Activated CD8-positive, alpha-beta T cell treated with anti-CD3 and anti-CD28 coated beads for 36 hours (primary cell): ENCODE measurements at regions not wholly inside any gene's neighbourhood (a gene's known extent, or its start where the extent isn't known, plus 50 kb on each side); places are given as distances from the start of the nearest gene placed in this dataset.

ENCODE experiments used
- ATAC-seq: fragments of 200-7000 bp; cut with Tn5 transposase; one replicate; pipeline ENCODE4 v1.10.0; 2021; ENCODE audit warnings: mild to moderate bottlenecking, moderate library complexity
- CTCF ChIA-PET: fragments of 350-600 bp; sonication (Branson Sonifier 250); formaldehyde crosslinking; loops from one replicate; lab custom pipeline; 2021; ENCODE audit warnings: antibody characterized with exemption; lab: Charles Lee
- POLR2A ChIA-PET: fragments of 350-600 bp; sonication (Branson Sonifier 250); formaldehyde crosslinking; loops from one replicate; lab custom pipeline; 2021; ENCODE audit warnings: antibody characterized with exemption; lab: Charles Lee
- DNase-seq: peaks from one replicate; pipeline ENCODE4 v3.0.0-alpha.2; 2020
- H3K27ac Mint-ChIP-seq: one replicate; pipeline ENCODE4 v1.8.0; 2021; ENCODE audit warnings: mild to moderate bottlenecking, mixed read lengths
- H3K27me3 Mint-ChIP-seq: one replicate; pipeline ENCODE4 v1.8.0; 2021; ENCODE audit warnings: mixed read lengths
- H3K36me3 Mint-ChIP-seq: one replicate; pipeline ENCODE4 v1.8.0; 2021; ENCODE audit warnings: low read depth, mixed read lengths
- H3K4me1 Mint-ChIP-seq: one replicate; pipeline ENCODE4 v1.8.0; 2021; ENCODE audit warnings: low read depth, mixed read lengths
- H3K4me3 Mint-ChIP-seq: one replicate; pipeline ENCODE4 v1.8.0; 2021; ENCODE audit warnings: mild to moderate bottlenecking, moderate library complexity, mixed read lengths
- H3K9me3 Mint-ChIP-seq: one replicate; pipeline ENCODE4 v1.8.0; 2021; ENCODE audit warnings: mixed read lengths
- intact Hi-C: fragments of 100-400 bp; cut with micrococcal nuclease; formaldehyde crosslinking; loops from one replicate; pipeline ENCODE4 v1.10.0; 2022
- TF ChIP-seq, protein P1 (sequence below): fragments of 200-600 bp; IDR thresholded peaks from one replicate; pipeline ENCODE4 v1.8.0; 2022; ENCODE audit warnings: antibody characterized with exemption, mild to moderate bottlenecking

DNA sequence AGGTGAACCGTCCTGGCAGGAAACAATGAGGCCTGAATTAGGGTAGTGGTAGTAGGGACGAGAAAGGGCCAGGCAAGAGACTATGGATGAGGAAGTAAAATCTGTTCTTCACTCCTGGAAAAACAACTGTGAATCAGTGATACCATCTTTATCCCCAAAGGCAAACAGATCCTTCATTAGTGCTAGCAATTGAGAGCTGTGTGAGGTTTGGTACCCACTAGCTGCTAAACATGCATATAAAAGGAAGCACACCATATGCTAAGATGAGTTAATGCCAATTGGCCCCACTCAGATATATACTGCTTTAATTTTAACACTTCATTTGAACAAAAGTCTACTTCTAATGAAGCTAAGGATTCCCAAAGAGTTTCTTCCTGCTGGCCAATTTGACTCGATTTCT is 244.8 kb upstream of the NR4A3 start:
- Mint-ChIP-seq H3K4me3 (no peak overlapping the region), H3K27ac (no peak overlapping the region), H3K36me3 (no peaks in the 10 kb centered on the region), H3K9me3 (no peaks in the 10 kb centered on the region), H3K27me3 (peaks cover 3% of the 10 kb centered on the region), H3K4me1 (no peaks in the 10 kb centered on the region)
- TF ChIP-seq, protein P1, sequence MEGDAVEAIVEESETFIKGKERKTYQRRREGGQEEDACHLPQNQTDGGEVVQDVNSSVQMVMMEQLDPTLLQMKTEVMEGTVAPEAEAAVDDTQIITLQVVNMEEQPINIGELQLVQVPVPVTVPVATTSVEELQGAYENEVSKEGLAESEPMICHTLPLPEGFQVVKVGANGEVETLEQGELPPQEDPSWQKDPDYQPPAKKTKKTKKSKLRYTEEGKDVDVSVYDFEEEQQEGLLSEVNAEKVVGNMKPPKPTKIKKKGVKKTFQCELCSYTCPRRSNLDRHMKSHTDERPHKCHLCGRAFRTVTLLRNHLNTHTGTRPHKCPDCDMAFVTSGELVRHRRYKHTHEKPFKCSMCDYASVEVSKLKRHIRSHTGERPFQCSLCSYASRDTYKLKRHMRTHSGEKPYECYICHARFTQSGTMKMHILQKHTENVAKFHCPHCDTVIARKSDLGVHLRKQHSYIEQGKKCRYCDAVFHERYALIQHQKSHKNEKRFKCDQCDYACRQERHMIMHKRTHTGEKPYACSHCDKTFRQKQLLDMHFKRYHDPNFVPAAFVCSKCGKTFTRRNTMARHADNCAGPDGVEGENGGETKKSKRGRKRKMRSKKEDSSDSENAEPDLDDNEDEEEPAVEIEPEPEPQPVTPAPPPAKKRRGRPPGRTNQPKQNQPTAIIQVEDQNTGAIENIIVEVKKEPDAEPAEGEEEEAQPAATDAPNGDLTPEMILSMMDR = no peak
- DNase-seq (no peak), ATAC-seq (no peak)
- CTCF ChIA-PET = no interaction called here
- POLR2A ChIA-PET = no interaction called here
- intact Hi-C loops = no loop called here

DNA sequence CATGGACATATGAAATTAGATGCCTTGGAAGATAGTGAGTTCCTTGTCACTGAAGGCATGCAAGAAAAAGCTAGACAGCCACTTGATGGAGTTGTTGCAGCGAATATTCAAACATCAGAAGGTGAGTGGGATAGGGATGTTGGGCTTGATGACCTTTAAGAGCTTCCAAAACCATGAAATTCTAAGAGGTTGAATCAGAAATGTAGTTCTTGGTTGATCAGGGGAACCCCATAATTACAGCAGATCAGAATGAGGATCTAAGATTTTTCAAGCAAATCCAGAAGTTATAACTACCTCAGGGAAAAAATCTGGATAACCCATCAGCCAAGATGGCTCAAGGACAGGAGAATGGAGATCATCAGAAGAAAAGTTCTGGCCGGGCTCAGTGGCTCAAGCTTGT is 244.3 kb upstream of the NR4A3 start:
- ChIA-PET POLR2A (no interaction called here), CTCF (no interaction called here)
- no peak overlapping the region for H3K4me3 Mint-ChIP-seq

DNA sequence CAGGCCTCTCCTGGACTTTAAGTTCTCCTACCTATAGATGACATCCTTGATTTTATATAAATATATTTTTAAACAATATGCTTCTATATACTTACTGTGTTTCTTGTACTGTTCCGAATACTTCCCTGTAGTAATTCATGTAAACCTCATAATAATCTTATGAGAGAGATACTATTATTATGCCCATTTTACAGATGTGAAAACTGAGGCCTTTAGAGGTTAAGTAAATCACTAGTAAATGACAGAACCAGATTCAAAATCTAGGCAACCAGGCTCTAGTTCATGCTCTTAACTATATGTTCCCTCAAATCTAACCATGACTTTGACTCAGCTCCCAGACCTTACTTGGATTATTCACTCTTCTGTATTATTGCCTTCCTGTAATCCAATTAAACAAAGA is 243.0 kb upstream of the NR4A3 start:
- Mint-ChIP-seq H3K9me3 (no peaks in the 10 kb centered on the region), H3K4me1 (no peaks in the 10 kb centered on the region), H3K27ac (no peak overlapping the region), H3K27me3 (peaks cover under 1% of the 10 kb centered on the region), H3K4me3 (no peak overlapping the region), H3K36me3 (no peaks in the 10 kb centered on the region)
- TF ChIP-seq, protein P1 = no peak
- DNase-seq (no peak), ATAC-seq (no peak)
- POLR2A ChIA-PET = no interaction called here
- intact Hi-C loops = no loop called here
- CTCF ChIA-PET = no interaction called here

More for the DNA sequence above, 244.3 kb upstream of the NR4A3 start:
- no peaks in the 10 kb centered on the region for H3K4me1 Mint-ChIP-seq
- peaks cover 2% of the 10 kb centered on the region for H3K27me3 Mint-ChIP-seq
- H3K27ac Mint-ChIP-seq = no peak overlapping the region
- H3K9me3 Mint-ChIP-seq = no peaks in the 10 kb centered on the region
- intact Hi-C loops = no loop called here
- DNase-seq = no peak
- no peaks in the 10 kb centered on the region for H3K36me3 Mint-ChIP-seq
- TF ChIP-seq, protein P1 = no peak
- no peak for ATAC-seq

DNA sequence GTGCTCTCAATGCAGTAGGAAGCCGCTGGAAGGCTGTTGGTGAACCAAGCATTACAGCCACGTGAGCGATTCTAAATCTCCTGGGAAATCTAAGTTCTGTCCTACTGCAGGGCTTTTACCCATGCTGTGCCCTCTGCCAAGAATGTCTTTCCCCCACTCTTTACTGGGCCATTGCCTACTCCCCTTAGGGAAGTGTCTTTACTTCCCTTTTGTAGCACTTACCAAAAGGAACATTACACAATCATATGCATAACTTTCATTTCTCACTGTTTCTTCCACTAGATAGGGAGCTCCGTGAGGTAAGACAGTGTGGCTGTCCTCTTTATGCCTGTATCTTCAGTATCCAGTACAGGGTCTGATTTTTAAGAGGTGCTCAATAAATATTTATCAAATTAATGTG is 241.7 kb upstream of the NR4A3 start:
- DNase-seq (no peak), ATAC-seq (no peak)
- intact Hi-C loops = no loop called here
- Mint-ChIP-seq H3K36me3 (no peaks in the 10 kb centered on the region), H3K27me3 (peaks cover 1% of the 10 kb centered on the region), H3K27ac (no peak overlapping the region), H3K4me3 (no peak overlapping the region), H3K9me3 (no peaks in the 10 kb centered on the region), H3K4me1 (no peaks in the 10 kb centered on the region)
- TF ChIP-seq, protein P1 = no peak
- ChIA-PET CTCF (no interaction called here), POLR2A (interaction anchor here (1.0 kb wide), 1 partner anchor 104 kb away, joined by 3 read pairs; no protein-coding TSS in a partner anchor)

DNA sequence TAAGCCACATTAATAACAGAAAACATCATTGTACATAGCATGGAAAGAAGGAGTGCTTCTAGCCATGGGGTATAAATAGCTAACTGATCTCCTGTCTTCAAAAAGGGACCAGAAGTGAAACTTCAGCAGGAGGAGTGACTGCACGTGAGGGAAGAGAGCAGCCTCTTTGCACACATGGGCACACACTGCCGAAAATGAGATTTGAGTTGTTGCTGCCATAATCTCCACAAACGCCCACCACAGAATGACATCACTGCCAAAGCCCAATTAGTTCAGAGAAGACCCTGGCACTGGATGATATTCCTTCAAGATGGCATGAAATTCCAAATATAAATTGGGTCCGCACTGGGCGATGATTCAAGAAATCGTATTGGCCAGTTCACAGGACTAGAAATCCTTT is 238.9 kb upstream of the NR4A3 start:
- ATAC-seq (no peak), DNase-seq (no peak)
- no peak overlapping the region for H3K4me3 Mint-ChIP-seq
- H3K9me3 Mint-ChIP-seq = no peaks in the 10 kb centered on the region
- ChIA-PET CTCF (no interaction called here), POLR2A (no interaction called here)
- intact Hi-C loops = no loop called here
- H3K4me1 Mint-ChIP-seq = no peaks in the 10 kb centered on the region
- peaks cover 1% of the 10 kb centered on the region for H3K27me3 Mint-ChIP-seq
- TF ChIP-seq, protein P1 = no peak
- H3K27ac Mint-ChIP-seq = no peak overlapping the region
- no peaks in the 10 kb centered on the region for H3K36me3 Mint-ChIP-seq
